Natural killer cell (primary cell): ENCODE measurements at regions not wholly inside any gene's neighbourhood (a gene's known extent, or its start where the extent isn't known, plus 50 kb on each side); places are given as distances from the start of the nearest gene placed in this dataset.
"Not testable (repeated sequence)": the region's sequence is repeated elsewhere in the genome, so short reads cannot be mapped to it uniquely, and the experiment has no call there.

Experiments used
- ATAC-seq, 3 donors: fragments of 150-1000 bp in 2 of 3; fragments of 200-7000 bp in 1 of 3; cut with Tn5 transposase; 1 replicate in 1 of 3; 2 replicates in 2 of 3; pipeline ENCODE4 v1.10.0; 2021; ENCODE audit warnings: mild to moderate bottlenecking in 2 of 3, moderate library complexity in 2 of 3
- DNase-seq, 2 donors: peaks; one replicate each; pipeline versions ENCODE4 v3.0.0 to v3.0.0-alpha.2; 2013 to 2021; ENCODE audit warnings: mixed read lengths in 1 of 2
- H3K27ac ChIP-seq: one replicate; pipeline ENCODE4 v1.5.1; 2013; ENCODE audit warnings: mild to moderate bottlenecking, low read length
- H3K27me3 ChIP-seq: one replicate; pipeline ENCODE4 v1.6.1; 2013; ENCODE audit warnings: low read length; ENCODE audit not compliant: control insufficient read depth, insufficient read depth
- H3K36me3 ChIP-seq: one replicate; pipeline ENCODE4 v1.6.1; 2013; ENCODE audit warnings: low read length; ENCODE audit not compliant: control insufficient read depth, insufficient read depth
- H3K4me1 ChIP-seq: one replicate; pipeline ENCODE4 v1.6.1; 2013; ENCODE audit warnings: low read length; ENCODE audit not compliant: control insufficient read depth, insufficient read depth
- H3K4me3 ChIP-seq: one replicate; pipeline ENCODE4 v1.5.1; 2013; ENCODE audit warnings: low read length
- H3K9me3 ChIP-seq: one replicate; pipeline ENCODE4 v1.6.1; 2013; ENCODE audit warnings: low read length; ENCODE audit not compliant: control insufficient read depth, insufficient read depth
- H3K27ac Mint-ChIP-seq, 2 donors: one replicate each; pipeline ENCODE4 v1.8.0; 2022; ENCODE audit warnings: mild to moderate bottlenecking in 2 of 2, mixed read lengths in 2 of 2, moderate library complexity in 1 of 2
- H3K27me3 Mint-ChIP-seq, 2 donors: one replicate each; pipeline ENCODE4 v1.8.0; 2022; ENCODE audit warnings: low read depth in 2 of 2, mixed read lengths in 2 of 2
- H3K36me3 Mint-ChIP-seq: one replicate; pipeline ENCODE4 v1.8.0; 2022; ENCODE audit warnings: mixed read lengths
- H3K4me1 Mint-ChIP-seq, 2 donors: one replicate each; pipeline ENCODE4 v1.8.0; 2022; ENCODE audit warnings: mixed read lengths in 2 of 2
- H3K4me3 Mint-ChIP-seq: one replicate; pipeline ENCODE4 v1.8.0; 2022; ENCODE audit warnings: mild to moderate bottlenecking, moderate library complexity, mixed read lengths
- H3K9me3 Mint-ChIP-seq, 2 donors: one replicate each; pipeline ENCODE4 v1.8.0; 2022; ENCODE audit warnings: mixed read lengths in 2 of 2
- CTCF ChIP-seq: fragments of 200-600 bp; IDR thresholded peaks from one replicate; pipeline ENCODE4 v1.8.0; 2022; ENCODE audit warnings: antibody characterized with exemption
- WGBS: methylation state at CpG from one replicate; pipeline ENCODE4 v1.1.7; 2013; ENCODE audit warnings: missing lambda C conversion rate; ENCODE audit not compliant: insufficient coverage; 5-methylcytosine and 5-hydroxymethylcytosine counted together
- intact Hi-C: fragments of 100-400 bp; cut with micrococcal nuclease; formaldehyde crosslinking; loops from one replicate; pipeline ENCODE4 v1.14.2; 2022

GRCh38 chr13:81350056-81350455 is 1009.1 kb upstream of the SPRY2 start:
- H3K36me3 ChIP-seq = no peaks in the 10 kb centered on the region
- no peaks in the 10 kb centered on the region for H3K9me3 ChIP-seq
- H3K4me3 Mint-ChIP-seq = no peak overlapping the region
- no peaks in the 10 kb centered on the region for H3K4me1 ChIP-seq
- peaks cover 2 to 10% of the 10 kb centered on the region in 2 donors for H3K9me3 Mint-ChIP-seq
- no peaks in the 10 kb centered on the region for H3K4me1 Mint-ChIP-seq
- H3K27me3 ChIP-seq = no peaks in the 10 kb centered on the region
- H3K27me3 Mint-ChIP-seq = no peaks in the 10 kb centered on the region
- no peak overlapping the region for H3K27ac Mint-ChIP-seq
- DNase-seq = no peak
- no CpG with 5 or more reads among the region's 1 CpG for WGBS
- TF ChIP-seq CTCF = no peak
- no peak for ATAC-seq
- no peaks in the 10 kb centered on the region for H3K36me3 Mint-ChIP-seq
- no peak overlapping the region for H3K27ac ChIP-seq
- intact Hi-C loops = no loop called here
- no peak overlapping the region for H3K4me3 ChIP-seq

GRCh38 chr13:81340118-81341069 is 999.5 kb upstream of the SPRY2 start:
- DNase-seq, H3K4me3 ChIP-seq, H3K4me1 Mint-ChIP-seq, H3K27ac Mint-ChIP-seq, H3K27me3 Mint-ChIP-seq, H3K27ac ChIP-seq, intact Hi-C loops, H3K36me3 Mint-ChIP-seq, H3K36me3 ChIP-seq, H3K4me1 ChIP-seq, ATAC-seq, H3K4me3 Mint-ChIP-seq, H3K9me3 ChIP-seq, H3K27me3 ChIP-seq: not testable (repeated sequence)
- H3K9me3 Mint-ChIP-seq = peaks cover 11 to 17% of the 10 kb centered on the region in 2 donors
- 96% methylated on average over 36 of the region's 36 CpGs for WGBS

- H3K4me1 Mint-ChIP-seq, H3K27ac Mint-ChIP-seq, H3K4me3 Mint-ChIP-seq, H3K27me3 ChIP-seq, H3K27ac ChIP-seq, H3K4me3 ChIP-seq, ATAC-seq, H3K27me3 Mint-ChIP-seq, H3K36me3 ChIP-seq, H3K36me3 Mint-ChIP-seq, H3K4me1 ChIP-seq, intact Hi-C loops, DNase-seq, H3K9me3 ChIP-seq: not testable (repeated sequence)
- H3K9me3 Mint-ChIP-seq = peaks cover 10 to 18% of the 10 kb centered on the region in 2 donors
- WGBS = 96% methylated on average over 14 of the region's 14 CpGs
Measured at GRCh38 chr13:81339666-81340065, 998.7 kb upstream of the SPRY2 start.

- no peak overlapping the region for H3K27ac ChIP-seq
- Mint-ChIP-seq H3K4me3 (no peak overlapping the region), H3K36me3 (peaks cover 10% of the 10 kb centered on the region), H3K4me1 (no peaks in the 10 kb centered on the region), H3K9me3 (peaks cover 2 to 9% of the 10 kb centered on the region in 2 donors), H3K27ac (no peak overlapping the region), H3K27me3 (no peaks in the 10 kb centered on the region)
- no peaks in the 10 kb centered on the region for H3K36me3 ChIP-seq
- ATAC-seq = no peak
- intact Hi-C loops = no loop called here
- TF ChIP-seq CTCF = no peak
- H3K4me3 ChIP-seq = no peak overlapping the region
- H3K9me3 ChIP-seq = no peaks in the 10 kb centered on the region
- 77% methylated on average over 3 of the region's 4 CpGs for WGBS
- no peak for DNase-seq
- no peaks in the 10 kb centered on the region for H3K4me1 ChIP-seq
- H3K27me3 ChIP-seq = no peaks in the 10 kb centered on the region
Measured at GRCh38 chr13:81334481-81334880, 993.6 kb upstream of the SPRY2 start.
